ENCODE measurements at regions not wholly inside any gene's neighbourhood (a gene's known extent, or its start where the extent isn't known, plus 50 kb on each side); places are given as distances from the start of the nearest gene placed in this dataset.

- TF ChIP-seq CTCF (conservative IDR thresholded peaks at IDR 0.05; ENCODE audit: low read length) (no peak), EZH2phosphoT487 (IDR thresholded peaks at IDR 0.05; ENCODE audit: borderline replicate concordance) (no peak)
These were observed 135.6 kb upstream of the ARHGAP5 start for GRCh38 chr14:31941487-31941886.
